Fibroblast of villous mesenchyme (primary cell): ENCODE measurements at regions not wholly inside any gene's neighbourhood (a gene's known extent, or its start where the extent isn't known, plus 50 kb on each side); places are given as distances from the start of the nearest gene placed in this dataset.

Experiments
- DNase-seq: peaks from one replicate; pipeline ENCODE4 v3.0.0-alpha.2; 2010; ENCODE audit warnings: low read depth
- H3K4me3 ChIP-seq: 2 replicates; pipeline ENCODE4 v1.5.1; 2011; ENCODE audit warnings: low read depth, mild to moderate bottlenecking, low read length
- CTCF ChIP-seq: IDR thresholded peaks from 2 replicates; pipeline ENCODE4 v1.5.1; 2012; ENCODE audit warnings: low read depth, mild to moderate bottlenecking, low read length; ENCODE audit not compliant: insufficient read depth

- H3K4me3 ChIP-seq, result no peak overlapping the region
- DNase-seq, result no peak
- TF ChIP-seq CTCF, result no peak
These were observed 2312.6 kb downstream of the PCDH9 start for GRCh38 chr13:64917566-64917965.

- no peak overlapping the region for H3K4me3 ChIP-seq
- no peak for TF ChIP-seq CTCF
- no peak for DNase-seq
These were observed 2318.0 kb downstream of the PCDH9 start for GRCh38 chr13:64912141-64912540.

GRCh38 chr13:64910096-64910495 is 2320.0 kb downstream of the PCDH9 start:
- H3K4me3 ChIP-seq, result no peak overlapping the region
- no peak for DNase-seq
- no peak for TF ChIP-seq CTCF

GRCh38 chr13:64909184-64909583 is 2321.0 kb downstream of the PCDH9 start:
- no peak overlapping the region for H3K4me3 ChIP-seq
- no peak for TF ChIP-seq CTCF

GRCh38 chr13:64900039-64900438 is 2330.1 kb downstream of the PCDH9 start:
- no peak for TF ChIP-seq CTCF
- DNase-seq, result no peak
- H3K4me3 ChIP-seq, result no peak overlapping the region

More at GRCh38 chr13:64909184-64909583, 2321.0 kb downstream of the PCDH9 start:
- DNase-seq, result no peak

- H3K4me3 ChIP-seq, result no peak overlapping the region
- TF ChIP-seq CTCF, result no peak
- DNase-seq, result no peak
These were observed 2345.2 kb downstream of the PCDH9 start for GRCh38 chr13:64884976-64885375.

- DNase-seq, result no peak
- H3K4me3 ChIP-seq, result no peak overlapping the region
- TF ChIP-seq CTCF, result no peak
These were observed 2353.0 kb downstream of the PCDH9 start for GRCh38 chr13:64877176-64877575.
